ENCODE measurements at regions not wholly inside any gene's neighbourhood (a gene's known extent, or its start where the extent isn't known, plus 50 kb on each side); places are given as distances from the start of the nearest gene placed in this dataset.

- Histone ChIP-seq H3K9me2 (ENCODE audit: insufficient read depth) (no peaks in the 10 kb centered on the region), H3K4me1 (ENCODE audit: control insufficient read depth in 1 of 2, insufficient read depth in 2 of 2, low read length in 2 of 2) (no peaks in the 10 kb centered on the region), H3K9me3 (ENCODE audit: control insufficient read depth in 1 of 2, insufficient read depth in 1 of 2, low read depth in 1 of 2, low read length in 2 of 2) (no peaks in the 10 kb centered on the region), H3K4me2 (ENCODE audit: low read length) (no peak overlapping the region), H3K4me3 (replicated peaks in 1 of 2; ENCODE audit: low read depth in 1 of 2, low read length in 2 of 2) (no peak overlapping the region), H4K20me1 (ENCODE audit: insufficient read depth) (no peaks in the 10 kb centered on the region), H3K27me3 (ENCODE audit: insufficient read depth, low read length) (peaks cover 27% of the 10 kb centered on the region), H3K36me3 (ENCODE audit: control insufficient read depth in 1 of 2, insufficient read depth in 2 of 2, low read length in 2 of 2) (no peaks in the 10 kb centered on the region), H2AFZ (ENCODE audit: low read depth, low read length, poor library complexity, severe bottlenecking) (no peak overlapping the region), H3K79me2 (ENCODE audit: insufficient read depth, low read length) (no peaks in the 10 kb centered on the region), H3K9ac (ENCODE audit: low read length) (no peak overlapping the region), H3K27ac (ENCODE audit: low read depth, low read length) (no peak overlapping the region)
- POLR2A ChIA-PET = no interaction called here
- RAD21 ChIA-PET (ENCODE audit: low non-redundant PET in 1 of 2, low total read pairs in 2 of 2, uncharacterized antibody in 2 of 2, unreplicated experiment in 2 of 2) = no interaction called here
- BruUV-seq (replicated peaks) = no TSS peak
- ATAC-seq = no peak
- DNase-seq (ENCODE audit: low read depth, low spot score) = no peak
- intact Hi-C loops (cut with micrococcal nuclease) = no loop called here
- no peak for TF ChIP-seq CEBPB (IDR thresholded peaks at IDR 0.05; ENCODE audit: low read depth)
- no peak for TF ChIP-seq ELF1 (IDR thresholded peaks at IDR 0.05; ENCODE audit: borderline replicate concordance, low read depth)
- no peak for TF ChIP-seq CTCF (IDR thresholded peaks at IDR 0.05 in 2 of 3, conservative IDR thresholded peaks at IDR 0.05 in 1 of 3; ENCODE audit: borderline replicate concordance in 1 of 3, insufficient read depth in 1 of 3, low read depth in 2 of 3, low read length in 2 of 3)
- no peak for TF ChIP-seq ZBTB33 (IDR thresholded peaks at IDR 0.05; ENCODE audit: extremely low read depth, insufficient replicate concordance, low read length)
- TF ChIP-seq EZH2phosphoT487 (IDR thresholded peaks at IDR 0.05; ENCODE audit: borderline replicate concordance) = no peak
- TF ChIP-seq REST (IDR thresholded peaks at IDR 0.05; ENCODE audit: low read depth) = no peak
- TF ChIP-seq SP1 (IDR thresholded peaks at IDR 0.05; ENCODE audit: low read depth) = no peak
- TF ChIP-seq RAD21 (IDR thresholded peaks at IDR 0.05; ENCODE audit: low read depth) = no peak
- no peak for TF ChIP-seq FOSL1 (IDR thresholded peaks at IDR 0.05; ENCODE audit: low read depth)
- TF ChIP-seq YY1 (IDR thresholded peaks at IDR 0.05; ENCODE audit: extremely low read depth, insufficient replicate concordance, low read depth, low read length) = no peak
- no peak for TF ChIP-seq TCF7L2 (IDR thresholded peaks at IDR 0.05; ENCODE audit: borderline replicate concordance, extremely low read depth, insufficient read depth, insufficient read length)
- no peak for TF ChIP-seq ZNF274 (IDR thresholded peaks at IDR 0.05; ENCODE audit: low read depth, low read length)
- CTCF ChIA-PET = interaction anchor here (3.3 kb wide), 1 partner anchor 15 kb away, joined by 14 read pairs; no protein-coding TSS in a partner anchor
Measured at GRCh38 chr4:174005422-174005821, 278.0 kb downstream of the FBXO8 start.
